SW 1271 (cell line): ENCODE measurements at regions not wholly inside any gene's neighbourhood (a gene's known extent, or its start where the extent isn't known, plus 50 kb on each side); places are given as distances from the start of the nearest gene placed in this dataset.
"Not testable (repeated sequence)": the region's sequence is repeated elsewhere in the genome, so short reads cannot be mapped to it uniquely, and the experiment has no call there.

ENCODE experiments used
- DNase-seq, 2 experiments: peaks; one replicate each; lab custom pipeline; 2025; lab: John Stamatoyannopoulos, UW

GRCh38 chr21:17397703-17398102, 115.1 kb upstream of the CXADR start:
- no peak for DNase-seq

GRCh38 chr21:17398954-17399353, 113.9 kb upstream of the CXADR start:
- not testable (repeated sequence) for DNase-seq

- no peak for DNase-seq
These were observed 109.9 kb upstream of the CXADR start for GRCh38 chr21:17402937-17403336.

- DNase-seq = no peak
These were observed 106.6 kb upstream of the CXADR start for GRCh38 chr21:17406202-17406601.

GRCh38 chr21:17414766-17415165, 98.1 kb upstream of the CXADR start:
- no peak for DNase-seq

GRCh38 chr21:17416139-17416538, 96.7 kb upstream of the CXADR start:
- no peak for DNase-seq

GRCh38 chr21:17422931-17423330, 89.9 kb upstream of the CXADR start:
- DNase-seq = no peak

- DNase-seq = no peak
These were observed 85.7 kb upstream of the CXADR start for GRCh38 chr21:17427157-17427556.

GRCh38 chr21:17427831-17428483, 84.9 kb upstream of the CXADR start:
- DNase-seq = no peak

- no peak for DNase-seq
These were observed 84.4 kb upstream of the CXADR start for GRCh38 chr21:17428484-17428869.

GRCh38 chr21:17428980-17429379, 83.9 kb upstream of the CXADR start:
- no peak for DNase-seq

- no peak for DNase-seq
These were observed 82.9 kb upstream of the CXADR start for GRCh38 chr21:17429936-17430335.

- no peak for DNase-seq
These were observed 80.1 kb upstream of the CXADR start for GRCh38 chr21:17432732-17433057.

- no peak for DNase-seq
These were observed 79.1 kb upstream of the CXADR start for GRCh38 chr21:17433730-17434129.

GRCh38 chr21:17435565-17436543, 77.0 kb upstream of the CXADR start:
- DNase-seq = no peak

GRCh38 chr21:17436626-17437111, 76.2 kb upstream of the CXADR start:
- DNase-seq = no peak

- DNase-seq = no peak
These were observed 74.2 kb upstream of the CXADR start for GRCh38 chr21:17438635-17439034.

- no peak for DNase-seq
These were observed 71.9 kb upstream of the CXADR start for GRCh38 chr21:17440969-17441368.

- no peak for DNase-seq
These were observed 71.5 kb upstream of the CXADR start for GRCh38 chr21:17441370-17441769.

GRCh38 chr21:17442165-17442564, 70.7 kb upstream of the CXADR start:
- no peak for DNase-seq

- DNase-seq = no peak
These were observed 68.0 kb upstream of the CXADR start for GRCh38 chr21:17444828-17445227.

- no peak for DNase-seq
These were observed 66.1 kb upstream of the CXADR start for GRCh38 chr21:17446737-17447136.

- no peak for DNase-seq
These were observed 63.1 kb upstream of the CXADR start for GRCh38 chr21:17449701-17450100.
